Superior temporal gyrus (tissue), 1 donor: ENCODE measurements at regions not wholly inside any gene's neighbourhood (a gene's known extent, or its start where the extent isn't known, plus 50 kb on each side); places are given as distances from the start of the nearest gene placed in this dataset.

Experiments
- DNase-seq: peaks from one replicate; pipeline ENCODE4 v3.0.0-alpha.2; 2016; ENCODE audit errors: extremely low spot score

GRCh38 chr3:107970993-107971580, 119.7 kb downstream of the CD47 start:
- DNase-seq, result no peak

GRCh38 chr3:107969994-107970819, 120.6 kb downstream of the CD47 start:
- DNase-seq, result peak; percentile 70

GRCh38 chr3:107969525-107969924, 121.3 kb downstream of the CD47 start:
- DNase-seq, result peak; percentile 32

GRCh38 chr3:107966276-107966675, 124.6 kb downstream of the CD47 start:
- DNase-seq, result no peak

DNA sequence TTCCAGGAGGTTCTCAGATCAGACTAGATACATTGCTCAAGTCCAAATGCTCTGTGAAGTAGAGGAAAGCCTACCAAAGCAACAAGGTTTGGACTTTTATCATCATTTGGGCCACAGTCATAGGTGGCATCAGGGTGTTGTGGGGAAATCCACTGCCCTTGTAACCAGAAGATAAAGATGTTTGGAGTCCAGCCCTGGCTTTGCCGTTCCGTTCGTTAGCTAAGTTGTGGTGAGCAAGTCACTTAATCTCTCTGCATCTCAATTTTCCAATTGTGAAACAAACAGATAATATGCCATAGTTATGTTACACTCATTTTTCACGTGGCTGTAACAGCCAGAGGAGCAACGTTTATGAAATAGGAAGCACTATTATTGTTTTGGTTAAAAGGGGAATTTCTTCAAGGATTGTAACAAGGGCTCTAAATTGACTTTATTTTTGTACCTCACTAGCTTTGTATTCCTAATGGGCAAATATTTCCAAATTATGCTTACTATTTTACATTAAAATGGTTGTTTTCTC, 125.6 kb downstream of the CD47 start:
- DNase-seq, result no peak

DNA sequence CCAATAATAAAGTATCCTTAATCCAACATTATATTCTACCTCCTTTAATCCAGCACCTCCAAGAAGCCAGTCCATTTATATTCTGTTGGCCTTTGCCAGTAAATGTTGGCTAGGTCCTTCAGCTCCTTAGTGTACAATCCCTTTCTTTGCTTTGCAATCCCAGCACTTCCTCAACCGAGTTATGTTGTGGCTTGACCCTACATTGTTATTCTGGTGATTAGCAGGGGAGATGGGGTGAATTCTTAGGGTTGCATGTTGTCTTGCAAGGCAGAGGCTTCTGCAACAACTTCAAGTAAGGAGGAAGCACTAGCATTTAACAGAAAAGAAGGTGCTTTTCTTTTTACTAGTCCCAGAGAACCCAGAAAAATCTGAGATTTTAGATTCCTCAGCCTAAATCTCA, 127.2 kb downstream of the CD47 start:
- no peak for DNase-seq

GRCh38 chr3:107962946-107963345, 127.9 kb downstream of the CD47 start:
- no peak for DNase-seq

DNA sequence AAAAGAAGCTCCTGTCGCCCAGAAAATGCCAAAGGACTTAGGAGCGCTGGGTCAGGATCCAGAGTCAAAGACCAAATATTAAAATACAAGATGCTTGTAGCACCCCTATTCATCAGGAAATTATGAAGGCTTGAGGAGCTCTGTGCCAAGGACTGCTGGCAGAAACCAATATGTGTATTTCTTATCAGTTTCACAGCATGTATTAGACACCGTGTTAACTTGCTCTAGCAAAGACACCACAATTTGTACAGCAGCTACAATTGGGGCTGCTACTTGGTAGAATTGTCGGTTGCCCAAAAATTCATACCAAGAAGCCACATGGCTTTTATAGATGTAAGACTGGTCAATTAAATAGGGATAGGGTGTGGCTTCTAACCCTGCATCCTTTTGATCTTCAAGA, 128.8 kb downstream of the CD47 start:
- no peak for DNase-seq

DNA sequence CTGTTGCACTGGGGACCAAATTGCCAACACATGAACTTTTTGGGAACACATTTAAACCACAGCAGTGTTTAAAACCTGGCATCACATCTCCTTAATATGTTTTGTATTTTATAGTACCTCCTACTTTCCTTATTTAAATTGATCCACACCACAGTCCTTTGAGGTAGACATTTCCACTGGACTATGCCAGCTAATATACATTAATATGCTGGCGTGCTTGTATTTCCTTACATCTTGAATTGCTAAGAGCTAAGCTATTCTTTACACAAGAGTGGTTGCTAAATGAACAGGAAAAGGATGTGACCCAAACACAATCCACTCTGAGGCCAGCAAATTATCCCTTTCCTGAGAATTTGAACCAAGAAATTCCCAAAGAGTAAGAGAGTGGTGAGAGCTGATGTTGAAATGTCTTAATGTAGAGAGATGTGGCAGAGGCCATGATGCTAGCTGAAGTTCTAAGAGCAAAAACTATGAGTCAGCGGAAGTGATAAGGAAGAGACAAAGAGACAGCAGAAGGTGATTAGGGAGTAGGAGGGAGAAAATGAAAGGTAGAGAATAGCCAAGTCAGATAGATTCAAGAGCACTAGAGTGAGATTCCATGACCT, 131.2 kb downstream of the CD47 start:
- DNase-seq, result no peak

GRCh38 chr3:107958146-107958545, 132.7 kb downstream of the CD47 start:
- peak; percentile 47 for DNase-seq

DNA sequence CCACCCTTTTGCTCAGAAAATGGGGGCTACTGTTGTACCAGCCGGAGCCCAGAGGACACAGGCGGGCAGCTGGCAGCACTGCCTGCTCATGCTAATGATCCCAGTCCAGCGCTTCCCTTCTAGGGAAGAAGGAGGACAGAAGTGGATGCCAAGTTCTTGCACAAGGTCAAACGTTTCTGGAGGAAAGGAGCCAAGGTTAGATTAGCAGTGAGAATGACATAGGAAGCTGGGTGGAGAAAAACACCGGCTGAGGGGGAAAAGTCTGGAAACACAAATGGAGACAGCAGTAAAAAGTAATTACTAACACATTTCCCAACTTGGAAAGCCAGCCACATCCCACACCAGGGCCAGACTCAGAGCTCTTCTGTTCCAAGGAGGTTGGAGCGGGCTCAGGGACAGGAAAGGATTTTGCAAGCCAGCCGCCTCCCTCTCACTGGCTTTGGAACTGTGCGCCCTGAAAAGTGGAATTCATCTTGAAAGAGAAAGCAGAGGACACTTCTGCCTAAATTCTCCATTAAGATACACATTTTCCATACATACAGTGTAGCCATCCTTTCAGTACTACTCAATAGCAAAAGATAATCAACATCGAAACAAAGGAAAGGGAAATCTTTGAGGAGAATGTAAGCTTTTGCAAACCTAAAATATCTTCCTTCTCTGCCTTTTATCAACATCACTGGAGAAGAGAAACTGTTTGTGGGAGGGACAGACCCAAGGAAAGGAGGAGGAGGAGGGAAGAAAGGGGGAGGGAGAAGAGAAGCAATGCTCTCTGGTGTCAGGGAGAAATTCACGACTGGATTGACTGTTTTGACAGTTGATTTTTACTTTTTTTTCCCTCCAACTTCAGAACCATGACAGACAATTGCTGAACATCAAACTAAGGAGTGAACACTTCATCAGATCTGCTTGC, 133.6 kb downstream of the CD47 start:
- DNase-seq, result peak; percentile 66

DNA sequence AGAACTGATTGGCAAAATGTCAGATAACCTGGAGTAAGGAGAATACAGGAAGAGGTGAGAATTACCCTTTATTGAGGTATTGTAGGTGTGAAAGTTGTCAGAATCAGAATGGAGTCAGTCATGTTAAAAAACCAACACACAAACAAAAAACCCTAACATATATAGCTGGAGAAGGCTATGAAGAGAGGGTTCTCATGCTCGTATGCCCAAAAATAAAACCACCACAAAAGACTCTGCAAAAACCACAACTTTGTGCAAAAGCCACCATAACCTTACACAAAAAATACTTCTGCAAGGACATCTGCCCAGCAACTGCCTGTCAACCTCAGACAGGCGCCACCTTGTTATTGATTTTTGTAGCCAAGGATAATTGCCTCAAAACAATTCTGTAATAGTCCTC, 136.0 kb downstream of the CD47 start:
- no peak for DNase-seq

GRCh38 chr3:107953722-107954121, 137.1 kb downstream of the CD47 start:
- DNase-seq, result no peak

- DNase-seq, result no peak
Observed at GRCh38 chr3:107951126-107951525, 139.7 kb downstream of the CD47 start.

DNA sequence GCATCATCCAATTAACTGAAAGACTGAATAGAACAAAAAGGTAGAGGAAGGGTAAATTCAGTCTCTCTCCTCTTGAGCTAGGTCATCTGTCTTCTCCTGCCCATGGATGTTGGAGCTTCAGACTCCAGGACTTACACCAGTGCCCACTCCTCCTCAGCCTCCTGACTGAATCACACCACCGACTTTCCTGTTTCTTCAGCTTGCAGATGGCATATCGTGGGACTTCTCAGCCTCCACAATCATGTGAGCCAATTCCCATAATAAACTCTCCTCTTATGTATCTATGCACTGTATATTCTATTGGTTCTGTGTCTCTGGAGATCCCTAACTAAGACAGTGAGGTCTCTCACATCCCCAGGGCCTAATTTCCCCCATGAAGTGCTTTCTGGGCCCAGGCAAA, 140.4 kb downstream of the CD47 start:
- peak; percentile 61 for DNase-seq

GRCh38 chr3:107949394-107949970, 141.3 kb downstream of the CD47 start:
- peak; percentile 38 for DNase-seq

GRCh38 chr3:107947203-107947602, 143.6 kb downstream of the CD47 start:
- DNase-seq, result no peak

GRCh38 chr3:107946700-107947099, 144.1 kb downstream of the CD47 start:
- no peak for DNase-seq

- no peak for DNase-seq
Observed at GRCh38 chr3:107945417-107946094, 145.3 kb downstream of the CD47 start.

- no peak for DNase-seq
Observed at GRCh38 chr3:107943786-107944523, 146.9 kb downstream of the CD47 start.
